Amygdala (tissue), 56 donors: ENCODE measurements at regions not wholly inside any gene's neighbourhood (a gene's known extent, or its start where the extent isn't known, plus 50 kb on each side); places are given as distances from the start of the nearest gene placed in this dataset.

Experiments used
- DNase-seq, 56 donors: peaks; one replicate each; lab custom pipeline; 2025; lab: John Stamatoyannopoulos, UW

DNA sequence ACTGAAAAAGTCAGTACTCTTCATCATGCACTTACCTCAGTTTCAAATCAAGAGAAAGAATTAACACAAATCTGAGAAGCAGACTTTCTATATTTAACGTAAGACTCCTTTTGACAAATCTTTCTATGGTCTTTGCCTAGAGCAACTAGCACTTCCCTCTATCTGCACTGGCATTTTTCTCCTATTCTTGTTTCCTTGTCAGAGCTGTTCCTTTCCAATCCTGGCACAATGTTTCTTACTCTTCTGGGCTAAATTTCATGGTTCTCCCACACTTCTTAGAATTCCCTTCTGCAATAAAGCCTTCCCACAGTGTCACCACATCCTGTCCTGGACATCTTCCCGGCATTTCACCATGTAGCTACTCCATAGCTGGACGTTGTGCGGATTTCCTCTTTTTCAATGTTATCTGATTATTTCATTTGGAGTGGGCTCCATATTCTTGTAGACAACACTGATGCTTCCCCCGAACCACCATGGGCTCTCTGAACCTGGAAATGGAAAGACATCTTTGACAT, 144.7 kb upstream of the CTNNA2 start:
- DNase-seq: no peak

DNA sequence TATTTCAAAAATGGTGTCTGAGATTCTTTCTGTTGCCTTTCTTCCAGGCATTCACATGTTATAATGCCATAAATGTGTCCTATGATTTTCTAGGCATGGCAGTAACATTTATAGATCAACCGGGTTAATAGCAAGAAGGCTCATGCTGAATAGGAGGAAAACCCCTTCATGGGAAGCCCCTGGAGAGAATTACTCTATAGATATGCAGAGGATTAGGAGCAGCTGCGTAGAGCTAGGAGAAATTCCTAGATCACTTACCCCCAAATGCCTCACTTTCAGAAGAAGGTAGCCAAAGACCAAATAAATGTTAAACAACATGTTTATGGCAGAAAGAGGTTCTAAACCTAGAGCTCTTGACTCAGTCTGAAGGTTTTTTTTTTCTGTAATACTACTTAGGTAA, 153.4 kb upstream of the CTNNA2 start:
- no peak for DNase-seq

DNA sequence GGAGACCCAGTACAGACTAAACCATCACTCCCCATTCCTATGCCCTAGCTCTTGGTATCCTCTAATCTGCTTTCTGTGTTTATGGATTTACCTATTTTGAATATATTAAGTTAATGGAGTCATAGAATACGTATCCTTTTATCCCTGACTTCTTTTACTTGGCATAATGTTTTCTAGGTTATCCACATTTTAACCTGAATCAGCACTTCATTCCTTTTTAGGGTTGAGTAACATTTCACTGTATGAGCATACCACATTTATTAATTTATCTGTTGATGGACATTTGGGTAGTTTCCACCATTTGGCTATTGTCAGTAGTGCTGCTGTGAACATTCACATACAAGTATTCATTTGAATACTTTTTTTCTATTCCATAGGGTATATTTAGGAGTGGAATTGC, 157.3 kb upstream of the CTNNA2 start:
- DNase-seq: no peak

DNA sequence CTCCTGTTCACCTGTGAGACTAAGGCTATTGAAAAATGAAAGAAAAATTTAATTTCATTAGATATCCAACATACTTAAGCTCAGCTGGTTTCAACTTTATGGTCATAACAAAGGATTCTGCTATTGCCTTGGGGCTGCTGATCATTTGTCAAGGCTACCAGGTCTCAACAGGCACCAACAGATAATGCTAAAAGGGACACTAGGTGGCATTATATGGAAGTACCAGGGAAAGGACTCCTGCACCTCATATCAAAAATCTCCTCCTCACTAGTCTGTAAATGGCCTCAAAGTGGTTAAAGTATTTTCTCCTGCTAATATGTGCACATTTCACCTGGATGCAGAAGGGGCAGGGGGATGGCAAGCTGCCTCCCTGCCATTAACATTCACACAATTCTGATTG, 167.9 kb upstream of the REG3A start:
- no peak for DNase-seq

DNA sequence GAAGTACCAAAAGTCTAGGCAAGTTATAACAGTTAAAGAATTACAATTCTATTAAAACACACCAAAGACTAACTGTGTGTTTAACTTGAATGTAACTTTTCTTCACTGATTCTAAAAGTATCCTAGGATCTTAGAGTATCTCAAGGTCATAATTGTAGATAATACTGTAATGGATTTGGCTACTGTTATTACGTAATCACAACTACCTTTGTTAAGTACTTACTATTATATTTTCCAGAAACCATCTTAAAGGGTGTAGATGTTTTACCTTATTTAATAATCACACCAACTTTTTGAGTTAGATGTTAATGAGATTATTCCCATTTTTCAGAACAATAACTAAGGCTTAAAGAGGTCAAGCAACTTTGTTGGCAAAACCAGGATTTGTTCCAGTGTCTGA, 161.3 kb upstream of the REG3A start:
- DNase-seq: no peak

DNA sequence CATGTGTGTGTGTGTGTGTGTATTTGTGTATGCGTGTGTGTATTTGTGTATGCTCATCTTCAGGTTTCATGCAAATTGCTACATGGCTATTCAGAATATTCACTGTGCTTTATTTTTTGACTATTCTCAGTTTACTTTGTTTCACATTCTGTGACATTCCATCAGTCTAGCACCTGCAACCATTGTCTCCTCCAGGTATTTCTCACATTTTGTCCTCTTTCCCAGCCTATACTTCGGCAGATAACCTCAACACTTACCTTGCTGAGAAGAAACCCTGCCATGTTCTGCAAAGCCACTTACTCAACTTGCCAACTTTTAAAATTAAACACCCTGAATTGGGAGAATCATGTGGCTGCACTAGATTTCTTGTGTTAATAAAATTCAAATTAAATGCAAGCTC, 135.4 kb upstream of the REG3A start:
- no peak for DNase-seq

DNA sequence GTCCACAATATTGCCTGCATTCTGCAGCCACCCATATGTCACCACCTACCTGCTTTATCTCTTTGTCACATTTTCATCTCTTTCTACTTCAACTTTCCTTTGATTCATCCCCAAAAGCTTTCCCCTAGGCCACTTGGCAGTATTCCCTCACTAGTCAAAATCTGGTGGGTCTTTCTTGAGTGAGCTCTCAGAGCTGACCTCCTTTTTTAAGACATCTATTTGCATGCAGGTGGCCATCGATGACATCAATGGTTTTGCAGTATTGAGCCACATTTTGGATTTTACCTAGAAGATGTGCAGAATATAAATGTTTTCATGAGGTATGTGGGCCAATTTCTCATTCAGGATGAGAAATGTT, 133.4 kb upstream of the REG3A start:
- DNase-seq: peak in 9 of 56 donors; percentile 2 to 29 (median 17)

DNA sequence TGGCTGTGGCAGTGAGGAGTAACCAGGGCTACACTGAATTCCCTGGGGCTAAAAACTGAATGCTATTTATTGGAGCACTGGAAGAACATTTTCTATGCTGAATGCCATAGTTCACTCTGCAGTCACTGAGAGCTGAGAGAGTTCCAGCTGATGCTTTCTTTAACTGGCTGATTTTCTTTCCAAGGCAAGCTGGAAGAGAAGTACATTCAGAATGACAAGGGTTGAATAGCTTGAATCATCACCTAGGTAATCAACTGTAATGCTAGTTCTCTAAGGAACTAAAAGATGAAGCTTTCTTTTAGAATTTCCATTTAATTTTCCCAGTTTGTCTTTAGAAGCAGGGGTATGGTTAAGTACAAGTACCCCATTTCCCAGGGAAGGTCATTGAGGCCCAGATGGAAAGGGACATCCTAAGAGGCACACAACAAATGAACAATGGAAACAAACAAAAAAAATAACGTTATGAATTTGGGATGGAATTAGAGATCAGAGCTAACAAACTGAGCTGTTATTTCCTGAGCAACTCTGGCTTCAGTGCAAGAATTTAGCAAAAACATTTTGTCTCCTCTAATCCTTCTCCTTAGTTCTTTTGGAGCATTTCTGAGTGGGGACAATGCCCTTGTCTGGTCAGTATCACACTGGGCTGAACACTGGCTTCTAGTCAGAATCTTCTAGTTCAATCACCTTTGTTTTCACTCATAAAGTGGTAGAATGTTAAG, 132.8 kb upstream of the REG3A start:
- peak in 8 of 56 donors; percentile 1 to 20 (median 12) for DNase-seq

DNA sequence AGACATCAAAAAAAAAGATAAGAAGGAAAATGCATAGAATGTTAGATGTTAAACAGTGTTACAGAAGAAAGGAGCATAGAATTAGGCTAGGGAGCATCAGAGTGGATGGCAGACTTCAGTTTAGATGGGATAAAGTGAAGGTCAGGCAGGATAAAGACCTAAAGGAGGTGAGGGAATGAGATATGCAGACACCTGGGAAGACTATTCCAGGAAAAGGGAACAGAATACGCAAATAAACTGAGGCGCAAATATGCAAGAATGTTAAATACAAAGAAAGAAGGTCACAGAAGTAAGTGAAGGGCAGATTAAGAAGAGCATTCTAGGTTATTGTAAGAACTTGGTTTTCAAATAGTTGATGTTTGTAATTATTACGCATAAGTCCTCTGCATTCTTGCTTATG, 116.3 kb upstream of the REG3A start:
- no peak for DNase-seq

DNA sequence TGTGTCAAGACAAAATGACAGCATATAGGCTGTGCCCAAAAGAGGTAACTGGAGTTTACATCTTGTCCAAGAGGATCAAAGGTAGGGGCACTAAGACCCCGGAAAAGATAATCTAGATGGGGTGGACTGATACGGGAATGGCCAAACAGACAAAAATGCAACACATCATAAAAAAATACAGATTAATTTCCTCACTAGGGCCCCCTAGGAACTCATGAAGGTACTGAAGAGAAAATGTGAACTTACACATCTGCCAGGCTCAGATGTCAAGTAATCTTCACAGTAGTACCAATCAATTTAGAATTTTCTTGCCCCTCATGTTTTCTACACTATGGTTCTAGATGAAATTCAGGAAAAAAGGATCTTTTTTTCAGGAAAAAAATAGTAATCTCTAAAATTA, 115.6 kb upstream of the REG3A start:
- no peak for DNase-seq

DNA sequence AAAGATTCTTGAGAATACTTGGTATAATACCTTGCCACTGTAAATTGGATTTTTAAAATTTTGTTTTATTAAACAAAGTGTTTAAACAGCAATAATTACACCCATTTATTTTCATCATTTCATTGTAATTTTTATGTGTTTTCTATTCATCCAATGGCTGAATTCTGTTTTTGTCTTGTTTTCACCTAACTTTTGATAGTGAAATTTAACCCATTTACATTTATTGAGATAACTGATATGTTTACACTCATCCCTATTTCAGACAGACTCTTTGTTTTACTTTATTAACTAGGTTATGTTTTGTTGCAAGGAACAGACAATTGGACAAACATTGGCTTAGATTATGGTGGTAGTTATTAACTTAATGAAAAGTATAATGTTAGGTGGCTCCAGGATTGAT, 113.1 kb upstream of the REG3A start:
- no peak for DNase-seq

DNA sequence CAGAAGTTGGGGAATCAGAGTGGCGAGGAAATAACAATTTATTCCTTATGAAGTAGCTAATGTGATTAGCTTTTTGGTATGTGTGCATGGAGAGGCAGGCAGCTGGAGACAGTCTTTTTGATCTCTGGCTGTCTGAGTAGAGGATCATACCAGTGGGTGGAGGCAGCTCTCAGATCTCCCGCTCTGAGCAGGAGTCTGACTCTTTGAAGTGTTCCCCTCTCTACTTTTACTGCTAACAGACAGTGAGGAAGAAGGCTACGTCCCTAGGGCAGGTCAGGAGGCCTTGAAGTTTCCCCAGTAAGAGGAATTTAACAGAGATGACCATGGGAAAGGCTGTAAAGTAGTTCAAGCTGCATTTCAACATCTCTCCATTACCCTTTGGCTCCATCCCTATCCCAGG, 111.9 kb upstream of the REG3A start:
- no peak for DNase-seq

DNA sequence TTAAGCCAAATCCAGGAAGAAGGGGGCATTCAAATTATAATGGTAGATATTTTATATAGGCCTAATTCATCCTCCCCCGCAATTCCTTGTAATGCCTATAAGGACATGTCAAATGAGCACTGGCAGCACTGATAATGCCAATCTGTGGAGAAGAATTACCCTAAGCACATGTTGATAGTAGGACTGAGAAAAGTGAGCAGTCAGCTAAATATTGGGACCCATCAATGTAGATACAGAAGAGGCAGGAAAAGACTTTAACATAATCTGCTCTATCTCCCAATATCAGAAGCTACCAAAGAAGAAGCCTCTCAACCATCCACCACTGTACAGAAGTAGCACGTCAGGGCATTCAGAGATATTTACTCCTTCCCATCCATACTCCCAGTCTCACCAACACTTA, 101.3 kb upstream of the REG3A start:
- DNase-seq: no peak

DNA sequence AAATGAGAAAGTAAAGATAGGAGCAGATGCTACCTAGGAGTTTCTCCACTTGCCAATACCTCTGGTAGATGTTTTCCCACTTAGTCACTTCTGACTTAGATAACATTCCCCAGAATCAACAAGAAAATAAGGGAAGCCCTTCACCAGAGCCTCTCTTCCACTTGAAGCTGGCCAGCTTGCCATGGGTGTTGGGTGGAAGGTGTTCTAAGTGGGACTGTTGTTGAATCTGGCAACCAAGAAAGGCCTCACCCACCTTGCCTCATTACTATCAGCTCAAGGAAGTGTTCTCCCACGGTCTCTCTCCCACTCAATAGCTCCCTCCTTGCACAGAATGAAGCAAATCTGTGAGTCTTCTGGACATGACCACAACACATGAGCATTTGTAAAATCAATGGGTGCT, 100.4 kb upstream of the REG3A start:
- no peak for DNase-seq

DNA sequence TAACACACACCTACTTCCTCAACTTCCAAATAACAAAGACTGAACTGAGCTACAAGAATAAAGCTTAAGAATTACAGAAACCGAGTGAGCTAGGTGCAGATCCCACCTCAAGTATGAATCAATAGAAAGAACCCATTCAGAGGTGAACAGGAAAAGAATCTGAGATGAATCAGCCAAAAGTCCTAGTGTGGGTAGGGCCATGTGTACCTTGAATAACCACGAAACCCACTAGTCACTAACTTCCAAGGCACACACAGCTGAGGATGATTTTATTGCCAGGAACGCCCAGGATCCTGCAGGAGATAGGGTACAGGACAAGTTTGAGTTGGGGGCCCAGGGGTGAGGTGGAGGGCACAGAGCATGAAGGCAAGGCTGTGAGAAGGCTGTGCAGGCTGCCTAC, 99.7 kb upstream of the REG3A start:
- DNase-seq: no peak

DNA sequence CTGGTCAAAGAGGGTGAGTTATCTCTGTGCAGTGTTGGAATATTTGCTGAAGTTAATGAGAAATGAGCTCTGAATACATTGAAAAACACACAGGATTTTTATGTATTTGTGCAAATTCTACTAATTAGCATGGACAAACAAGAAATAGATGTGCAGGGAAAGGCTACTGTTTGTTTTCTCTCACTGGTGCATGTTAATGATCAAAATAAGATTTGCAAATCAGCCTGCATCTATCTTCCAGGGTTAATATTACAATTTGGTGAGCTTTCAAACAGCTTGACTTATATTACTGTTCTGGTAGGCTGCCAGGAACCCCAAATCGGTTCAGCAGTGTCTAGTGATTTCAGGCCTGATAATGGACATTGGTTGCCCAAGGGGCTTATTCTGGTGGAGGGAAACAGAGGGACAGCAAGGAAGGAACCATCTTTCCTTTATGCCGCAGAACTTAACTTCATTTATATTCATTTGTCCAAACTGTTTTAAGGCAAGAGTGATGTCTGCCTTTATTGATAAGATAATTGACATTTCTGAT, 93.8 kb upstream of the REG3A start:
- DNase-seq: no peak

DNA sequence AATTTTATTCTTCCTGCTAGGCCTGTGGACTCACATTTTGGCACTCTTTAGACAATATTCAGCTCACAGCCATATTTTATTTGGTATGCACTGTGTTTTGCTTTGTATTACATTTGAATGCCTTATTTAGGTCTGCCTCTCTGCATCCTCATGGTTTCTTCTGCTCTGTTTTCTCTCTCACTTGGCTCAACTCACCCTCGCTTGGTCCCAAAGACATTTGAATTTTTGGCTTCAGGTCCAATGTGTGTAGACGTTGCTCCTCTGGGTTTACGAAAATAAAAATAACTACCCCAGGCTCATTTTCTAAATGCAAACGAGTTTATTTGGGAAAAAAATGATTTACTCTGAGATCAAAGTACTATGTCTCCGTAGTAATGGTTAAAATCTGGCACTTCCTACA, 91.1 kb upstream of the REG3A start:
- DNase-seq: no peak

DNA sequence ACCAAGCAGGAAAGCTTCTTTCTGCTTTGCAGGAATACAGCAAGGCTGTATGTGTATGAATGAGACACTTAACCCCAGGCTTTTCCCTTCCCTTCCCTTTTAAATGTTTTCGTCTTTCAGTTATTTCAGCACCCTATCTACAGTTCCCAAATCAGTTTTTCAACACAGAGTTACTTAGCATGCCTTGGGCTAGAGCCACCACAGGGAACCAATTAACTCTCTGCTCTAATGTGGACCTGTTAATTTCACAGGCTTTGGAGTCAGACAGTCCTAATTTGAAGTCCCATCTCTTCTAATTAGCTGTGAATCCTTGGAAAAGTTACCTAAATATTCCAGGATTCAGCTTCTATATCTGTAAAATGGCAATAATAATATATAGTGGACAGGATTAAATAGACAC, 89.2 kb upstream of the REG3A start:
- DNase-seq: no peak

DNA sequence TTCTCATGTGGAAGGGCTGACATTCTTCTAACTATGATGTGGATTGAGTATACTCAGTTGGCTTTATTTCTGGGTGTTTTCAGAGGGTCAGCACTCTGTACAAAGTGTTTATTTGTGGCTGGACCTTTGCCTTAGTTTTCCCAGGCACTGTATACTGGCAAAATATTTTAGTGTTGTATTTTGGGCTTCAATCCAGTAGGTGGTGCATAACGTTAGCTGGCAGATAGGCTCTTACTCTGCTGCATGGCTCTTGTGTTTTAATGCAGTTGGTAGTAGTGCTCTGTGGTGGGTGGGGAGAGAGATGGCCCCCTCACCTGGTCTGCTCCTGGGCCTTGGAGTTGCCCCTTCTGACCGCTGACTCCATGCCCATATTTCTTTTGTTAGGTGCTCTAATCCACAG, 75.6 kb upstream of the REG3A start:
- no peak for DNase-seq

DNA sequence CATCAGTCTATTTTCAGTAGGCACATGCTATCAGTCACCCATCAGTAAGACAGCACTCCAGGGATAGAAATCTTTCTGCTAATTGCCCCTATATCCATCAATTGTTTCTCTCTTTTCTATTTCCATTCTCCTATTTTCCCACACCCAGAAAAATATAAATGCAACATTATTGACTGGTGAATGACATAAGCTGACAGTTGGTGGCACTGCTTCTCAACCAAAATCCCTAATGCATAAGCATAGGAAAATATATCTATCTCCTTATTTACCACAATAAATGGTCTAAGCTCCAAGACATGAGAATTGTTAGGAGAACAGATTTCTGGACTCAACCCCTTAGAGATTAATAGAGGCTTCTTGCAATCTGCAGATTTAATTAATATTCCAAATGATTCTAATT, 64.0 kb upstream of the REG3A start:
- DNase-seq: peak in 1 of 56 donors; percentile 10

DNA sequence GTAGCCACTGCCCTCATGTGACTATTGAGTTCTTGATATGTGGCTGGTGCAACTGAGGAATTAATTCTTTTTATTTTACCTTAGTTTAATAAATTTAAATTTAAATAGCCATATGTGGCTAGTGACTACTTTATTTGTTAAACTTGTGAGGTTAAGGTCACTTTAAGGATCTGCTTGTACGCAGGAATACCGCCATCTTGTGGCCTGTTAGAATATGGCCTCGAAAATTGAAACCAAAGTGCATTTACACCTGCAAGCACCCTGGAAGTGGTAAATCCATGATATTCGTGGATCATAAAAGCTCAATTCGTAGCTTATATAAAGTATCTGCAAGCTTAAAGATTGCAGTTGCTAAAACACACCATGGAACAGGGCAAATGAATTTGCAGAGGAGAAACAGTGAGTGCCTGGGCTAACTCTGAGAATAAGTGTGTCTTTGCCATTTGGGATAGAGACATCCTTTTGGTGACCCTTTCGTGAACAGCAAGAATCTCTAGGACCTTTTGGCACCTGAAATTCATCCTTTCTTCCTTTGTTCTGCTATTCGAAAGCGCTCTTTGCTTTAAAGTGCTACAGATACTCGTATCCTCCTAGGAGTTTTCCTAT, 59.9 kb upstream of the REG3A start:
- DNase-seq: peak in 15 of 56 donors; percentile 1 to 55 (median 6)

DNA sequence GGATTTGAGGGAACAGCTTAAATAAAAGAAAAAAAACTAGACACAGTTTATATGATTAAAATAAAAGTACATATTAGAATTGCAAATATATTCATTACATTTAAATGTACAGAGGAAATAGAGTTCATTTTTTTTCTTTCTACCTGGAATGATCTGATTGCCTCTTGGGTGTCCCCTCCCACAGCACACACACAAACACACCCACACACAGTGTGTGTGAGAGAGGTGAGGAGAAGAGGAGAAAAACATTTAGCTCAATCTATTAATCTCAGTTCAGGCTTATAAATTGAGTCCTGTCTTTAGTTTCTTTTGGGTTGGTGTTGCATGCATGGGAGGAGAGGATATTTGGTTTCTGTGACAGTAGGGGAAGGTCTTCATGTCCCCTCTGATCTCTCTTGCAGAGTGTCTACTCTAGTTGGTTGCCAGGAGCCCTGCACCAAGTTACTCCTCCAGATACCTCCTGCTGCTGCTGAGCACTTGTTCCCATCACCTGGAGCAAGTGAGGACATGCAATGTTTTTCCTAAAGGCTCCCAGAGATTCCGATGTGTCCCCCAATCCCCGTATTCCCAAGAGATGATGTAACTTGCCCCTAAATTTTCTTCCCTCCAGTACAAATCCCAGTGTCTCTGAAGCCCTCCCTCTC, 50.8 kb upstream of the REG3A start:
- DNase-seq: no peak
